Activated CD8-positive, alpha-beta memory T cell treated with anti-CD3 and anti-CD28 coated beads, Interleukin-2, amount 50 U/mL, for 24 hours (primary cell): ENCODE measurements at regions not wholly inside any gene's neighbourhood (a gene's known extent, or its start where the extent isn't known, plus 50 kb on each side); places are given as distances from the start of the nearest gene placed in this dataset.
"Not testable (repeated sequence)": the region's sequence is repeated elsewhere in the genome, so short reads cannot be mapped to it uniquely, and the experiment has no call there.

ENCODE experiments used
- DNase-seq: peaks from one replicate; pipeline ENCODE4 v3.0.0-alpha.2; 2020; ENCODE audit errors: extremely low read depth

DNA sequence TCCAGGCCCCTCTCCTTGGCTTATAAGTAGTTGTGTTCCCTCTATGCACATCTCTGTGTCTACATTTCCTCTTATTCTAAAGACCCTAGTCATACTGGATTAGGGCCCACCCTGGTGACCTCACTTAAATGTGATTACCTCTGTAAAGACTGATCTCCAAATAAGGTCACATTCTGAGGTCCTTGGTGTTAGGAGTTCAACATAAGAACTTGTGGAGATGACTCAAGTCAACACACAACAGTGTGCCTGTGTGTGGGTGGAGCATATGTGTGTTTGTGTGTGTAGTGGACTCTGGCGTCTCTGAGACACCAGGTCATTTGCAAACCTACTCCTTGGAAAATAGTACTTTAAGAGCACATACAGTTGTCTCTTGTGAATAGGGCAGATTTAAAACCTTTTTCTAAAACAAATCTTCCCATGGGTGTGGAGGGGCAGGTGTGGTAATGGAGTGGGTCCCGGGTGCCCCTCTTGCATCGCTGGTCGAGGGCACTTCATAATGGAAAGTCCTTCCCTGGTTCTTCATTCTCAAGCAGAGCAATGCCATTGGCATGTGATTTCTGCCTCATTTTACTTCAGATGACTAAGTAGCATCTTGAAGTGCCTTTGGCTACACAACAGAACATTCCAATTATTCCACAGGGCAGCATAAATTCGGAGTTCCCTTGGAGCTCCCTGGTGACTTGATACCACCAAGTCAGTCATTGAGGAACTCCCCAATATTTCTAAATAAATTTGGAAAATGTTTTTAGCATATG, 84.4 kb downstream of the C9orf152 start:
- no peak for DNase-seq

DNA sequence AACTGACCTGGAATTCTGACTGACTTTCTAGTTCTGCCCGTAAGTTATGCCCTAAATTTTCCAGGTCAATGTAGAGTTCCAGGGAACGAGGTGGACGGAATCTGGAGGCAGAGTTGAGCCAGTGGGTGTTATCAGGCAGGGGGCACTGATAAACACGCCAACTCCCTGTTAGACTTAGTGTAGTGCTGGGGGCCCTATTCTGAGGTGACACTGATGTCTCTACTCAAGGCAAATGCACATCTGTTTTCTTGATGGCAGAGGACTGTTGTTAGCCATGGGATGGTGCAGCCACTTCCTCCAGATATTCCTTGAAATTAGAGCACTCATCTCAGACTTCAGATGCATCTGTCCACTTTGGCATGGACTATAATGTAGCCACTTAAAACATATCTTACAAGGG, 83.5 kb downstream of the C9orf152 start:
- DNase-seq: no peak

DNA sequence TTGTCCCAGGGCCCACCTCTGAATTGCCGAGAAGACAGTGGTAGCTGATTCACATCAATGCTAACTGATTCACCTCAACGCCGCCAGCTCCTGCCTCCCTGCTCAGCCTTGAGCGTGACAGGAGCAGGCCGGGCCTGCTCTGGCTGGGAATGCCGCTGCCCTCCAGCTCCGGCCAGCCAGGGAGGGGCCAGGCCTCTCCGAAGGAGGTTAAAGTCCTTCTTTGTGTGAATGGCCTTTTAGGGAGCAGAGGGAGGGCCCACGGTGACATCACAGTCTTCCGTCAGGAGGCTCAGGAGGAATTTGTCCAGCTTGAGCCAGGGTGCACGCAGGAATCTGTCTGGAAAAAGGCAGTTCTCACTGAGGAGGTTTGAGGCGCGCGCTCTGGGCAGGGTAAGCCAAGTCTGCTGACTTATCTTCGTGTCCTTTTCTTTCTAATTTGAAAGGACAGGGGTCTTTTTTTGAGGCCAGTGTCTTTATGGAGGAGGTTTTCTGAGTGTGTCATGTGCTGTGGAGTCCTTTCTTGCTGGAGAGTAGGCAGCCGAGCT, 82.7 kb downstream of the C9orf152 start:
- no peak for DNase-seq

DNA sequence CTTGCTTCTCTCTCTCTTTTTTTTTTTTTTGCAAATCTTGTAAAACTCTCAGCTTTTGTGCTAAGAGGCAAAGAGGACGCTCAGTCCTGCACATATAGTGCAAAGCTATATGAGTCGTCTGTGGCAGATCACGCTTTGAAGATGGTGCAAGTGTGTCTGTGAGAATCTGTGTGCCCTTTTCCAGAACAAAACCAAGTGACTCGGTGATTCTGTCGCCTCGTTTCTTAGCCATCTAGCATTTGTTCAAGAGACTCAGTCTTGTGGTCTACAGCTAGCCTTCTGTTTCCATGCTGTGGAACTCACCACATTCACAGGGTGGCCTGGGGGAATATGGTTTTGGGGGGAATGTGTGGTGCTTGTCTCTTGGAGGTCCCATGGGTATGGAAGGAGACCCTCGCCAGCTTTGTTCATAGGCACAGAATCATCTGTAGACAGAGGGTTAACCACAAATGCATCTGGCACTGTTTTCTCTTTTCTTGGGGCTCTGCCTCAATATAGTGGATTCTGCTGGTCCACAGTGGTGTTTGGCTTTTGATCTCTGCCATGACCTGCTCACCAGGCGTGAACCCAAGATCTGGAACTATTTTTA, 82.1 kb downstream of the C9orf152 start:
- DNase-seq: no peak

DNA sequence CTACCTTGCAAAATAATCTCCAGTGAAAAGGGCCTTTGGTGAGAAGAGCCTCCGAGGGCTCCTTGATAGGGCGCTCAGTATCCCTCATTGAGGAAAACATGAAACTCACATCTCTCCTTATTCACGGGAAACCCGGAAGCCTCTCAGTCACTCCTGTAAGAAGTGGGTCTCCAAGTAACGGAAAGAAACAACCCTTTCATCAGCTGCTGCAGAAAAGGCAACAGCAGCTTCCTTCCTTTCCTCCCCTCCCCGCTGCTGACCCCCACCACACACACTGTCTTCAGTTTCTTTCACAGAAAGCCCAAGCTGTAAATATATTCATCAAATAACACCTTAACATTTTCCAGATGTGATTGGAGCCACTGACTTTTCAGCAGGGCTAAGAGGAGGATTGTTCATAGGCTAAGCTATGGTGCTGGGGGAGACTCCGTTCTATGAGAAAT, 81.4 kb downstream of the C9orf152 start:
- DNase-seq: no peak

DNA sequence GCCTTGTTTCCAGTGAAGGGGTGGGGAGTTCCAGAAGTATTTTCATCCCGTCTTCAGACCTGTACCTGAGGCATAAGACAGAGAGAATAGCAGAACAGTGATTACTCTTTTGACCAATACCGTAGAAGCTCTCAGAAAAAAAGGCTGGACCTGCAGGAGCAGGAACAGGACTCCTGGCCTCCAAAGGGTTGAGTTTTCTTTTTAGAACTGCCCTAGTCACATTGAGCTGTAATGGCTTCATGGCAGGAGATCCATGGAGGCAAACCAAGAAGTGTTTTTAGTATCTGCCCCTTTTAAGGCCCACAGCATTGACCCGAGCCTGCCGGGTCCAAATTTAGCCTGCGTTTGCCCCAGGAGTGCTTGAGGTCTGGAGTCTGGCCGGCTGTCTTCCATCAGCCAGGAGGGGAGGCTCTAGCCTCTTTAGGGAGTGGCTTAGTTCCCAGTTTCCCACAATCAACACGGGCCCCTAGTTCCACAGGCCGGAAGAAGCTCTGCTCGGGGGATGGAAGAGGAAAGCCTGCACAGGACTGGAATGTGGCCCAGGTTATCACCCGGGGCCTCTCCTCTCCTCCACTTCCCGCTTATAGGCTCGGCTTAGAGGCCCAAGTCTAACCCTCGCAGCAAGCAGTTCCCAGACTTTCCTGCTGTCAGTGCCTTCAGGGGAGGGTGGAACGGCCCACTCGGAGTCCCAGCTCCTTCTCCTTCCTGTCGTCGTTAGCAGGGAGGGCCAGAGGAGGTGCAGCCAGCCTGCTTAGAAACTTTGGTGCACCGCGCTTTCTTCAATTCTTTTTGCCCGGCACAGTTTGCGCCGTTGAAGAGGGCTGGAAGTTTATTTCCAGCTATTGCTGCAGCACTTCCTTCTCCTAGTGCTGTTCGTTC, 80.7 kb downstream of the C9orf152 start:
- DNase-seq: no peak

DNA sequence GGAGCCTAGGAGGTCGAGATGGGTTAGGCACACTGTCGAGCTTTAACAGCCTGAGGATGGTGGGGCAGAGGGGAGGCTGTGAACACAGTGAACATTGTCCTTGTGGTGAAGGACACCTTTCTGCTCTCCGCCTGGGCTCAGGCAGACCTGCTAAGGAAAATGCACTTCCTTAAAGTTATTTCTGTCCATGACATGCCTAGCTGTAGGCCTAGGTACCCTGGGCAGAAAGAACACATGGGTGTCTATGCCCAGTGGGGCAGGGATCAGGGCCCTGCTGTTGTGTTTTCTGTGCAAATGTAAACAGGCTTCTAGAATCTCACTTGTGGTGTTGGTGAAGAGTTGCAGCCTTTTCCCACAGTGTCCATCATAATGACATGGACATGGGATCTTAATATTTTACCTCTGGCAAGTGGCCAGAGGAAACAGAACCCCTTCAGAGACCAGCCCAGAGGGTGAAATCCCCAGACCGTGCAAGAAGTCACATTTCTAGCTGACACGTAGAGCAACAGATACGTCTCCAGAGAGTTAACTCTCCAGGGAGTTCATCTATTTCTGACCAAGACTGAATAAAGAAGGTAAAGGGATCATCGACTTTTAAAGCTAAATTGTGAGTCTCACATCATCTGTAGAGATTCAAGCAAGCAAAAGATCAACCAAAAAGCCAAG, 79.2 kb downstream of the C9orf152 start:
- DNase-seq: no peak

DNA sequence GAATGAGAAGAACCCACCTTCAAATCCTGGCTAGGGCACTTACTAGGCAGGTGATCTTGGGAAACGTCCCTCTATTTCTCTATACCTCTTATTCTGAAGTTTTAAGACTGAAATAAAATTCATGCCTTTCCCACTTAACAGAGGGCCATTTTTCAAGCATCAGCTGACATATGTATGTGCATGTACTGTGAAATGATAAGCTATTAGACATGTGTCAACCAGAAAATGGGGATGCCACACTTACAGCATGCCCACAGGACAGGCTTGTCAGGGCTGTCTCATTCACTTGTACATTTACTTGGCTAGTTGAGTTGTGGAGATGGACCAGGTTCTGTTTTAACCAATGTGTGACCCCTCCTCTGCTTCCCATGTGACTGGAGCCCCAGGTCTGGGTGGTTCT, 78.5 kb downstream of the C9orf152 start:
- DNase-seq: no peak

DNA sequence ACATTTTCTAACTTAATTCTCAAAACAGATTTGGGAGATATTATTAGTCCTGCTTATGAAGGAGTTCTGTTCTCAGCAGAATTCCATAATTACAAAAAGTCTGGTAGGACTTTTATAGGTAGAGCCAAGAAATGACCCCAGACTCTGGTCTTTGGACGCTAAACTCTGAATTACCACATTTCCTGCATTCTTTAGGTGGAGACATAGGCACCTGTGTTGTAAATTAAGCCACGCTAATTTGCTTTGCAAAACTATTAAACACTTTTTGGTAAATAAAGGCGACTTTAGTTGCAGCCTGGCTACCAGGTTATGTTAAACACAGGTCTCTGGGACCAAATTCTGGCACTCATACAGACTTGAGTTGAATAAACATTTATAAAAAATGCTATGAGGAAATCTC, 77.7 kb downstream of the C9orf152 start:
- no peak for DNase-seq

DNA sequence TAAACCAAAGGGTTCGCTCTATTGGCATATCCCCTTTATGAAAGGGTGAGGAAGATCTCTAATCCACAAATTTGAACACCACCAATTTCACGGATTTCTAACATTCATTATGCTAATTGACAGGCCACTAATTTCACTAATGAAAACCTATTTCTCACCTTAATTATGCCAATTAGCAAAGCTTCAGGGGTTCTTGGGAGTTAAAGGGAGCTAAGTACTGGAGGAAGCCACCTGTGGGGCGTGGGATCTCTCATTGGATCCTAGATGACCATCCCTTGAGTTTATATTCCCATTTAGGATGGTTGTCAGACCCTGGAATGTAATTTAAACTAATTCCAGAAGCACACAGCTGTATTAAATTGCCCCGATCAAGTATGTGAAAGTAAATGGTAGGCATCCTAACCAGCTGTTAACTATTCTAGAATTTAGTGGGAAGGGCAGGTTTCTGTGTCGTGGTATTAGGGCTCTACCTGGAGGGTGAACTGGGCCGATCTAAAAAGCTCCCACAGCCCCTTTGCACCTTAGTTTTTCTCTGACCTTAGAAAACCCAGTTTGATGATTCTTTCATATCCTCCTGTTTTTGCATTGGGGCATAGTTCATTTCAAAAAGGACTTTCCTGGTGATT, 77.1 kb downstream of the C9orf152 start:
- DNase-seq: no peak

DNA sequence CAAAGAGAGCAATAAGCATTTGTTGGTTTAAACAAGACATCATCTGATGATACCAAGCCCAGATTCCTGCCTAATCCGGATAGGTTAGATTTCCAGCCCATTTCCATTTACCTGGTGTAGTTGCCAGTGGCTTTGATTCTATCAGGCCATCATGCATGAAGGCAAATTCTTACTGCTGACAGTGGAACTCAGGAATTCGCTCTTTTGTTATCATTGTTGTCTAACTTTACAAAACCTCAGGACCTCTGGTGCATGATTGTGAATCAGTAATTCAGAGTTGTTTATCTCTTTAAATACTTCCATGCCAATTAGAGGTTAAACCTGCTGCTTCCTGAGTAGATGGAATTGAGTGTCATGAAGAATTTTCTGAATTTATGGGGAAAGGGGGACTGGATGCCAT, 76.5 kb downstream of the C9orf152 start:
- no peak for DNase-seq

DNA sequence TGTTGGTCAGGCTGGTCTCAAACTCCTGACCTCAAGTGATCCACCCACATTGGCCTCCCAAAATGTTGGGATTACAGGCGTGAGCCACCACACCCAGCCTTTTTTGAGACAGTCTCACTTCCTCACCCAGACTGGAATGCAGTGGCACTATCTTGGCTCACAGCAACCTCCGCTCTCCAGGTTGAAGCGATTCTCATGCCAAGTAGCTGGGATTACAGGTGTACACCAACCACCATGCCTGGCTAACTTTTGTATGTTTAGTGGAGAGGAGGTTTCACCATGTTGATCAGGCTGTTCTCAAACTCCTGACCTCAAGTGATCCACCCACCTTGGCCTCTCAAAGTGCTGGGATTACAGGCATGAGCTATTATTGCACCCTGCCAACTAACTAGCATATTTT, 75.4 kb downstream of the C9orf152 start:
- DNase-seq: not testable (repeated sequence)

DNA sequence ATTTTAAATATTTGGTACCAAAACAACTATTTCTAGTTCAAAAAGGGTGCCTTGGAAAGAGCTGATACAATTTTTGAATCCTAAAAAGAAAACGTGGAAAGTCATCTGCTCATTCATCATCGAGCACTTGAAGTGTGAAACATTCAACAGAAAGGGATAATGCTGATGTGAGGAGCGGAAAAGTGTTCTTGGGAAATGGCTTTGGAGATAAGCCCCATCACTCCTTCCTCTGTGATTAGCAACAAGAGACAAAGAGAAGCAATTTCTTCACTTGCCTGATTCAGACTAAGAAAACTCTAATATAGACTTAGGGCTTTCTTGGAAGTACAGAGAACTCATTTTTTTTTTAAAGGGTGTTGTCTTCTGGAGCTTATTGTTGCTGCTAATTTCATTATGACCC, 74.9 kb downstream of the C9orf152 start:
- DNase-seq: no peak

DNA sequence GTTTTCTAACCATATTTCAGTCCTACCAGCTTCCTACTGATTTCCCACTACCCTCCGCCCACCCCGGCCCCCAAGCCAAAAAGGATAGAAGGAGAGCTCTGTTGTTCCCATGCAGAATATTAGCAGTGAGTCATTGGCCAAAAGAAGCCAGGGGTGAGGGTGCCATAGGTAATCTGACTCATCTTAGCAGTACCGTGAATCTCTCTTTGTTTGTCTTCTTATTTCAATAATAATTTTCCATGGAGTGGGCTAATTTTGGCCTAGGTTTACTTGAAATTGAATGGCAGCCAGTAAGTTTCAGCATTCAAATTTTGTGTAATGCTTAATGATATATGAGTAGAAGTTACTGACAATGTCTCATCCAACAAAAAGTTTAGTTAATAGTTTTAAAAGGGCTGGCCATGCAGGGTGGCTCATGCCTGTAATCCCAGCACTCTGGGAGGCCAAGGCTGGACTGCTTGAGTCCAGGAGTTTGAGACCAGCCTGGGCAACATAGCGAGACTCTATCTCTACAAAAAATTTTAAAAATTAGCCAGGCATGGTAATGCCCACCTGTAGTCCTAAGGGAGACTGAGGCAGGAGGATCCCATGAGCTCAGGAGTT, 74.2 kb downstream of the C9orf152 start:
- DNase-seq: no peak

DNA sequence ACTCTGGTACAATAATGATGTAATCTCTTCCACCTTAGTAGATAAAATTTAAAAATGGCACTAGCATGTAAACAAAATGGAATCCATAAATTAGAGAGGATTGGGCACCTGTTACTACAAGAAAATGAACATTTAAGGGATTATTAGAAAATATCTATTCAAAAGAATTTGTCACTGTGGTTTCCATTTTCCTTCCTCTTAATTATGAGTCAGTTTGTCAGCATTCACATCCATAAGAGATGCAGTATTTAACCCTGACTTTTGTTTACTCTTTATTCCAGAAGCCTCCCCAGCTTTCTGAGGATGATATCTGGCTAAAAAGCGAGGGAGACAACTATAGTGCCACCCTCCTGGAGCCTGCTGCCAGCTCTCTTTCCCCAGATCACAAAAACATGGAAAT, 72.1 kb downstream of the C9orf152 start:
- DNase-seq: no peak

DNA sequence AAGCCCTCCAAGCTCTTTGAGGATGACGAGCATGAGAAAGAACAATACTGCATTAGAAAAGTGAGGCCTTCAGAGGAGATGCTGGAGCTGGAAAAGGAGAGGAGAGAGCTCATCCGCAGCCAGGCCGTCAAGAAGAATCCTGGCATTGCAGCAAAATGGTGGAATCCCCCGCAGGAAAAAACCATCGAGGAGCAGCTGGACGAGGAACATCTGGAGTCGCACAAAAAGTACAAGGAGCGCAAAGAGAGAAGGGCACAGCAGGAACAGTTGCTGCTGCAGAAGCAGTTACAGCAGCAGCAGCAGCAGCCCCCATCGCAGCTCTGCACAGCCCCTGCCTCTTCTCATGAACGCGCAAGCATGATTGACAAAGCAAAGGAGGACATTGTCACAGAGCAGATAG, 71.2 kb downstream of the C9orf152 start:
- no peak for DNase-seq

DNA sequence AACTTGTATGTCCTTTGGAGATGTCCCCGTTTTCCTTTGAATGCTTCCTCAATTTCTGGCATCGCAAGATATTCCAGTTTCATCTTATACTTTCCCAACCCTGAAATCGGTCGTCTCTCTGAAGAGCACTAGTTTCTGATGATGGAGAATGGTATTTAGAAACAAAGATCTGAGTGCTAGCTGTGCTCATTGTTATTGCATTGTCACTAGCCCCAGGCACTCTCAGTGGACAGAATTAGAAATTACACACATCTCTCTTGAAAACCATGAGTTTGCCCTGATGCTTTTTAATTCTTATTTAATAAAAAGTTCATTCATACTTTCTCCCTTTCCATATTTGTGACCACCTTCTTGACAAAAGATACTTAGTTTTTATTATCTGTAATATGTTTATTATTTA, 67.7 kb downstream of the C9orf152 start:
- no peak for DNase-seq

DNA sequence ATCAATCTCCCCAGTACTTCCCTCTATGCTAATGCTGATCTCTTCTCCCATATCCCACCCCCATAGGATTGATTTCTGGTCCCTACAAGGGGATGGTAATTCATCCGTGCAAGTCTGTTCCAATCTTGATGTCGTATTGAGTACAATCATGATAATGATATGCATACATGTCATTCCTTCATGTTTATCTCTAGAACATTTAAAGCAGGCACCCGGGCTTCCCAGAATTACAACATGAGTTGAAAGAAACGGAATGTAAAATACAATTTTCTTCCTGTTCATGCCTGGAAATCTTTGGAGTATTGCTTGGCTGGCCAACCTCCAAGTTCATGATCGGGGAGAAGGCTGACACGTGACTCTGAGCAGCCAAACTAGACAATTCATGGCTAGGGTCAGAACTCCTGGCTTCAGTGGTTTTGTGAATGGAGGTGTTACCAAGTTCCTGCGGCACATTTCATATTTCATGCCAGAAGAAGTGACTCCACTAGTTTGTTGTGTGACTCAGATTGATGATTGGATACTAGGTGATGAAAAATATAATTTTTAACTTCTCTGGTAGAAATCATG, 66.6 kb downstream of the C9orf152 start:
- no peak for DNase-seq

DNA sequence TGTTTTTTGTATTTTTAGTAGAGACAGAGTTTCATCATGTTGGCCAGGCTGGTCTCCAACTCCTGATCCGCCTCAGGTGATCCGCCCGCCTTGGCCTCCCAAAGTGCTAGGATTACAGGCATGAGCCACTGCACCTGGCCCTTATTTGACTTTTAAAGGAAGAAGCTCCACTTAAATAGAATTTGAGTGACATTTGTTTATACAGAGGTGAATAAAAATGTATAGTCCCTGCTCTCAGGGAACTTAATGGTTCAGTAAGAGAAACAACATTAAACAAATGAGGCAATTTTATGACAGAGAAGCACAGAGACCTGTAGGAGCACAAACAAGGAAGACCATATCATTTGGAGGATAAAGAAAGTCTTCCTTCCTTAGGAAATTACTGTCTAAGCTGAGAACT, 65.7 kb downstream of the C9orf152 start:
- no peak for DNase-seq

DNA sequence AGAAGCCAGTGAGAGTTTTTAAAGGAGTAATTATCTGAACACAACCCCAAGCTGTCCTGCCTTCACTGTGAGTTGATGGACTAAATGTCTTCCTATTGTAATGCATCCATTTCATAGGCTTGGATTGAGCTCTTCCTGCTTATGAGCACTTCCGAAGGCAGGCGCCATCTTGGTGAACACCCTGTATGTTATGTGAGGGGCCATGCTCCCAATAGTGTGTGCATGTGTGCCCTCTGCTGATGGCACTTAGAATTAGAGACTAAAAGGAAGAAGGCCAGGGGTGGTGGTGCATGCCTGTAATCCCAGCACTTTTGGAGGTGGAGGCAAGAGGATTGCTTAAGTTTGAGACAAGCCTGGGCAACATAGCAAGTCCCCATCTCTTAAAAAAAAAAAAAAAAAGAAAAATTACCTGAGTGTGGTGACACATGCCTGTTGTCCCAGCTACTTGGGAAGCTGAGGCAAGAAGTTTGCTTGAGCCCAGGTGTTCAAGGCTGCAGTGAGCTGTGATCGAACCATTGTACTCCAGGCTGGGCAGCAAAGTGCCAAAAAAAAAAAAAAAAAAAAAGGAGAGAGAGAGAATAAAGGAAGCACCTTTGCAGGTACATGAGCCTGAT, 65.0 kb downstream of the C9orf152 start:
- no peak for DNase-seq
